Bone marrow (tissue), 2 donors: ENCODE measurements at regions not wholly inside any gene's neighbourhood (a gene's known extent, or its start where the extent isn't known, plus 50 kb on each side); places are given as distances from the start of the nearest gene placed in this dataset.

Source experiments
- DNase-seq, 2 donors: peaks; one replicate each; lab custom pipeline; 2025; lab: John Stamatoyannopoulos, UW

GRCh38 chr1:239785576-239785975 is 306.1 kb upstream of the FMN2 start:
- no peak for DNase-seq

GRCh38 chr1:239786464-239786863 is 305.2 kb upstream of the FMN2 start:
- DNase-seq = no peak

GRCh38 chr1:239792157-239792556 is 299.5 kb upstream of the FMN2 start:
- no peak for DNase-seq

GRCh38 chr1:239795304-239795703 is 296.4 kb upstream of the FMN2 start:
- DNase-seq = no peak

- DNase-seq = no peak
These were observed 292.1 kb upstream of the FMN2 start for GRCh38 chr1:239799617-239800016.

- DNase-seq = no peak
These were observed 290.8 kb upstream of the FMN2 start for GRCh38 chr1:239800861-239801260.

GRCh38 chr1:239802275-239802674 is 289.4 kb upstream of the FMN2 start:
- no peak for DNase-seq

GRCh38 chr1:239803781-239804180 is 287.9 kb upstream of the FMN2 start:
- no peak for DNase-seq

- no peak for DNase-seq
These were observed 287.4 kb upstream of the FMN2 start for GRCh38 chr1:239804266-239804665.

- no peak for DNase-seq
These were observed 286.6 kb upstream of the FMN2 start for GRCh38 chr1:239805042-239805441.

GRCh38 chr1:239805851-239806772 is 285.6 kb upstream of the FMN2 start:
- peak in 1 of 2 donors; percentile 12 for DNase-seq

- DNase-seq = no peak
These were observed 284.8 kb upstream of the FMN2 start for GRCh38 chr1:239806897-239807296.

GRCh38 chr1:239807361-239807760 is 284.3 kb upstream of the FMN2 start:
- DNase-seq = no peak

GRCh38 chr1:239810061-239810481 is 281.6 kb upstream of the FMN2 start:
- no peak for DNase-seq

- no peak for DNase-seq
These were observed 280.3 kb upstream of the FMN2 start for GRCh38 chr1:239811211-239811885.

- no peak for DNase-seq
These were observed 279.1 kb upstream of the FMN2 start for GRCh38 chr1:239812580-239812979.

- DNase-seq = no peak
These were observed 277.3 kb upstream of the FMN2 start for GRCh38 chr1:239814306-239814881.

GRCh38 chr1:239815074-239815473 is 276.6 kb upstream of the FMN2 start:
- no peak for DNase-seq

- peak in 1 of 2 donors; percentile 2 for DNase-seq
These were observed 275.5 kb upstream of the FMN2 start for GRCh38 chr1:239816081-239816782.

- DNase-seq = no peak
These were observed 274.4 kb upstream of the FMN2 start for GRCh38 chr1:239817276-239817675.

- no peak for DNase-seq
These were observed 273.9 kb upstream of the FMN2 start for GRCh38 chr1:239817801-239818200.

- no peak for DNase-seq
These were observed 272.6 kb upstream of the FMN2 start for GRCh38 chr1:239819096-239819495.
